ENCODE measurements at regions not wholly inside any gene's neighbourhood (a gene's known extent, or its start where the extent isn't known, plus 50 kb on each side); places are given as distances from the start of the nearest gene placed in this dataset.

GRCh38 chr10:107969936-107970335, 805.4 kb upstream of the SORCS1 start:
- no peak for TF ChIP-seq CTCF (IDR thresholded peaks at IDR 0.05)

GRCh38 chr10:107966826-107967225, 802.3 kb upstream of the SORCS1 start:
- TF ChIP-seq CTCF (IDR thresholded peaks at IDR 0.05), result no peak

GRCh38 chr10:107952649-107953556, 788.4 kb upstream of the SORCS1 start:
- TF ChIP-seq CTCF (IDR thresholded peaks at IDR 0.05), result no peak

GRCh38 chr10:107942826-107943225, 778.3 kb upstream of the SORCS1 start:
- no peak for TF ChIP-seq CTCF (IDR thresholded peaks at IDR 0.05)

- no peak for TF ChIP-seq CTCF (IDR thresholded peaks at IDR 0.05)
Observed at GRCh38 chr10:107933076-107933475, 768.6 kb upstream of the SORCS1 start.

- TF ChIP-seq CTCF (IDR thresholded peaks at IDR 0.05), result no peak
Observed at GRCh38 chr10:107931808-107932207, 767.3 kb upstream of the SORCS1 start.

- no peak for TF ChIP-seq CTCF (IDR thresholded peaks at IDR 0.05)
Observed at GRCh38 chr10:107930037-107930436, 765.5 kb upstream of the SORCS1 start.
